IPS-20b (cell line): ENCODE measurements at regions not wholly inside any gene's neighbourhood (a gene's known extent, or its start where the extent isn't known, plus 50 kb on each side); places are given as distances from the start of the nearest gene placed in this dataset.

Source experiments
- H3K27ac ChIP-seq: one replicate; pipeline ENCODE4 v1.5.1; 2013; ENCODE audit warnings: low read length
- H3K27me3 ChIP-seq: 2 replicates; pipeline ENCODE4 v1.6.1; 2013; ENCODE audit warnings: mild to moderate bottlenecking, low read length, inconsistent platforms; ENCODE audit not compliant: insufficient read depth
- H3K36me3 ChIP-seq: 2 replicates; pipeline ENCODE4 v1.6.1; 2013; ENCODE audit warnings: low read depth, mild to moderate bottlenecking, inconsistent platforms, low read length, moderate library complexity; ENCODE audit not compliant: insufficient read depth
- H3K4me1 ChIP-seq: 2 replicates; pipeline ENCODE4 v1.6.1; 2013; ENCODE audit warnings: mild to moderate bottlenecking, control low read depth, inconsistent platforms, low read length, moderate library complexity; ENCODE audit not compliant: insufficient read depth
- H3K4me3 ChIP-seq: 2 replicates; pipeline ENCODE4 v1.5.1; 2013; ENCODE audit warnings: mild to moderate bottlenecking, low read length, inconsistent platforms
- H3K9ac ChIP-seq: 2 replicates; pipeline ENCODE4 v1.6.1; 2013; ENCODE audit warnings: low read depth, mild to moderate bottlenecking, inconsistent platforms, low read length, moderate library complexity
- H3K9me3 ChIP-seq: 2 replicates; pipeline ENCODE4 v1.6.1; 2013; ENCODE audit warnings: mild to moderate bottlenecking, low read depth, low read length, inconsistent platforms; ENCODE audit not compliant: insufficient read depth

GRCh38 chr4:32798471-32799159 lies 2078.4 kb downstream of the PCDH7 start:
- H3K27ac ChIP-seq, result no peak overlapping the region
- H3K4me3 ChIP-seq, result no peak overlapping the region
- H3K9ac ChIP-seq, result no peak overlapping the region
- H3K27me3 ChIP-seq, result no peaks in the 10 kb centered on the region
- no peaks in the 10 kb centered on the region for H3K4me1 ChIP-seq
- no peaks in the 10 kb centered on the region; the same call in 1 of the 2 replicates for H3K9me3 ChIP-seq
- no peaks in the 10 kb centered on the region for H3K36me3 ChIP-seq

DNA sequence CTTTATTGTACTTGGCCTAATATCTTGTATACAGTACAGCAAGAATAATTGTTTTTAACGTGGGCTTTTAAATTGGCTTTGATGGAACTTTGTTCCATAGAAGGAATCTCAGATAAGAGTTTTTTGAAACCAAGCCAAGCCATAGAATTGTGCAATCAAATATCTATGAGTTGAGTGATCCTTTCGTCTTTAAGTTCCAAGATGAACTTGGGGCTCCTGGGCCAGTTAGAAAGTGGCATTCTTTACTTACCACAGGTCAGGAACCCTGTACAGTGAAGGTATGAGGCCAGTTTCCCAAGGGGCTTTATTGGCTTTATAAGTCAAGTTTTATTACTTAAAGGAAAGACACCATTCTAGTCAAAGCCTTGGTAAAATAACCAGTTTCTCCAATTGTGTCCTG lies 2104.2 kb downstream of the PCDH7 start:
- Histone ChIP-seq H3K27ac (no peak overlapping the region), H3K9me3 (peaks cover 78% of the 10 kb centered on the region), H3K27me3 (no peaks in the 10 kb centered on the region), H3K36me3 (no peaks in the 10 kb centered on the region), H3K4me3 (no peak overlapping the region), H3K9ac (no peak overlapping the region), H3K4me1 (no peaks in the 10 kb centered on the region)

DNA sequence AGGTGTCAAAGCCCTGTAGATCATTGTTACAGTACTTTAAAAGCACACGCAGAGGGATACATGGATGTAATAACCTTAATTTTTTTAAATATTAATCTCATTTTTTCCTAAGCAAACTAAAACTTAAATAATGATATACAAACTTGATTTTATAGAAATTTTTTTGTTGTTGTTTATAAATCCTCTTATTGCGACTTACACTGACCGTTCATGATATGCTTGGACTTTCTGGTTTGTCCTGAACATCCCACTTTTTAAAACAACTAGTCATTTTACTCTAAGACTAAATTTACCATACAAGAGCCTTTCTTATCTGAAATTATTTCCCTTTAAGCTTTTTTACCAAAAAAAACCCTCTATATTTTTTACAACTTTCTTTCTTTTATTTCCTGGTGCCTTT lies 2106.0 kb downstream of the PCDH7 start:
- Histone ChIP-seq H3K27me3 (no peaks in the 10 kb centered on the region), H3K36me3 (no peaks in the 10 kb centered on the region), H3K4me1 (no peaks in the 10 kb centered on the region), H3K9me3 (peaks cover 79% of the 10 kb centered on the region), H3K9ac (no peak overlapping the region), H3K4me3 (no peak overlapping the region), H3K27ac (no peak overlapping the region)

GRCh38 chr4:32830160-32830559 lies 2110.0 kb downstream of the PCDH7 start:
- Histone ChIP-seq H3K4me3 (no peak overlapping the region; the same call in 1 of the 2 replicates), H3K9ac (no peak overlapping the region), H3K27ac (no peak overlapping the region), H3K9me3 (peaks cover 45% of the 10 kb centered on the region), H3K36me3 (no peaks in the 10 kb centered on the region), H3K4me1 (no peaks in the 10 kb centered on the region), H3K27me3 (no peaks in the 10 kb centered on the region)

- Histone ChIP-seq H3K27me3 (no peaks in the 10 kb centered on the region), H3K36me3 (no peaks in the 10 kb centered on the region), H3K4me1 (no peaks in the 10 kb centered on the region), H3K9ac (no peak overlapping the region), H3K9me3 (peaks cover 36% of the 10 kb centered on the region), H3K4me3 (no peak overlapping the region), H3K27ac (no peak overlapping the region)
Observed at GRCh38 chr4:32831104-32831503, 2110.9 kb downstream of the PCDH7 start.

DNA sequence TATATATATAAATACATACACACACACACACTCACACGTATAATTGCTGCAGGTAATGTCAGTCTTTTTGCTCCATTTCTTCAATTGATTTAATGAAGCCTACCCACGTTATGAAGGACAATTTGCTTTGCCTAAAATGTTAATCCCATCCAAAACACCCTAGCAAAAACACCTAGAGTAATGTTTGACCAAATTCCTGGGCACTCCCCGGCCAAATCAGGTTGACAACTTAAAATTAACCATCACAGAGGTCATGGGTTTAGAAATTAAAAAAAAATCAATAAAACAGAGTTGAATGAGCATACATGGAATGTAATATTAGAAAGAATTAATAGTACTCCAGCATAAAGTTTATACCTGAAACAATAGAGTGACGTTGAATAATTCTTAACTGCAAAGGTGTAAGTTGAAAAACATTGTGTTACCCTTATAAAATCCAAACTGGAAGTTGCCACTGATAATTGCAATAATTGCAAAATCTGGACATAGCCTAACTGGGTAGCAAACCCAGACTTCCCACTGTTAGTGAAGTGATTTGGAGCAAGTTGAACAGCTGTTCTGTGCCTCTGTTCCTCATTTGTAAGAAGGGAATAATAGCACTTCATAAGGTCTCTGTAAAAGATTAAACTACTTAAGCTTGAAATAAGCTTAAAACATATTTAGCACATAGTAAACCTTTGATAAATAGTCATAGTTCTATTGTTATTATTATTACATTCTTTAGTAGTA lies 2120.5 kb downstream of the PCDH7 start:
- Histone ChIP-seq H3K27me3 (no peaks in the 10 kb centered on the region), H3K9ac (no peak overlapping the region), H3K36me3 (no peaks in the 10 kb centered on the region), H3K4me3 (no peak overlapping the region), H3K9me3 (no peaks in the 10 kb centered on the region), H3K4me1 (no peaks in the 10 kb centered on the region), H3K27ac (no peak overlapping the region)

DNA sequence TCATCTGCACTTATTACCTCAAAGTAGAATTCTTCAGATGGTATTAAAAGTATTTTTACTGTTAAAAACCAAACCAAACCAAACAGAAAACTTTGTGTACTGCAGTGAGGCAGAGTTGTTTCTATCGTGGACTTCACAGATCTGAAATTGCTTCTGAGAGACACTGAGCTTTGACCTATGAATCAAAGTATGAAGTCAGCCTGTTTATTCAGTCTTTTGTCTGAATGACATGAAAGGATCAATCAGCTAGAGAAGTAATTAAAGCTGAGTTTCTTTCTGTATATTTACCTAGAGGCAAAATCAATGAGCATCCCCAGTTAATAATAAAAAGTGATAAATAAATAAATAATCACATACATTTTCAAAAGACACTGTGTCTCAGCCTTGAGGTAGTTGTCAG lies 2121.0 kb downstream of the PCDH7 start:
- Histone ChIP-seq H3K9ac (no peak overlapping the region), H3K9me3 (no peaks in the 10 kb centered on the region), H3K36me3 (no peaks in the 10 kb centered on the region), H3K27ac (no peak overlapping the region), H3K27me3 (no peaks in the 10 kb centered on the region), H3K4me1 (no peaks in the 10 kb centered on the region), H3K4me3 (no peak overlapping the region)

DNA sequence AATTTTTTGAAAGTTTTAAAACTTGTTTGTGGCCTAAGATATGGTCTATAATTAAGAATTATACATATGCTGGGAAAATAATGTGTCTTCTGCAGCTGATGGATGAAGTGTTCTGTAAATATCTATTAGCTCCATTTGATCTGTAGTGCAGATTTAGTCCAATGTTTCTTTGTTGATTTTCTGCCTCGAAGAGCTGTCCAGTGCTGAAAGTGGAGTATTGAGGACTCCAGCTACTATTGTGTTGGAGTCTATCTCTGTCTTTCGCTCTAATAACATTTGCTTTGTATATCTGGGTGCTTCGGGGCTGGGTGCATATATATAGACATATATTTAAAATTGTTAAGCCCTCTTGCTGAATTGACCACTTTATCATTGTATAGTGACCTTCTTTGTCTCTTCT lies 2127.3 kb downstream of the PCDH7 start:
- H3K9ac ChIP-seq, result no peak overlapping the region
- no peaks in the 10 kb centered on the region for H3K4me1 ChIP-seq
- H3K9me3 ChIP-seq, result no peaks in the 10 kb centered on the region
- H3K36me3 ChIP-seq, result no peaks in the 10 kb centered on the region
- no peak overlapping the region for H3K27ac ChIP-seq
- no peaks in the 10 kb centered on the region for H3K27me3 ChIP-seq
- H3K4me3 ChIP-seq, result no peak overlapping the region

GRCh38 chr4:32855622-32856021 lies 2135.5 kb downstream of the PCDH7 start:
- H3K9me3 ChIP-seq, result no peaks in the 10 kb centered on the region; the same call in 1 of the 2 replicates
- H3K9ac ChIP-seq, result no peak overlapping the region
- no peaks in the 10 kb centered on the region for H3K36me3 ChIP-seq
- no peak overlapping the region for H3K27ac ChIP-seq
- no peak overlapping the region for H3K4me3 ChIP-seq
- H3K27me3 ChIP-seq, result no peaks in the 10 kb centered on the region
- no peaks in the 10 kb centered on the region for H3K4me1 ChIP-seq

- Histone ChIP-seq H3K27ac (no peak overlapping the region), H3K36me3 (no peaks in the 10 kb centered on the region), H3K27me3 (no peaks in the 10 kb centered on the region)
Observed at GRCh38 chr4:32858361-32858760, 2138.2 kb downstream of the PCDH7 start.

GRCh38 chr4:32858971-32859370 lies 2138.8 kb downstream of the PCDH7 start:
- H3K4me3 ChIP-seq, result no peak overlapping the region

More at GRCh38 chr4:32858361-32858760, 2138.2 kb downstream of the PCDH7 start:
- H3K9me3 ChIP-seq, result no peaks in the 10 kb centered on the region; the same call in 1 of the 2 replicates
- H3K4me3 ChIP-seq, result no peak overlapping the region
- H3K4me1 ChIP-seq, result no peaks in the 10 kb centered on the region
- no peak overlapping the region for H3K9ac ChIP-seq

DNA sequence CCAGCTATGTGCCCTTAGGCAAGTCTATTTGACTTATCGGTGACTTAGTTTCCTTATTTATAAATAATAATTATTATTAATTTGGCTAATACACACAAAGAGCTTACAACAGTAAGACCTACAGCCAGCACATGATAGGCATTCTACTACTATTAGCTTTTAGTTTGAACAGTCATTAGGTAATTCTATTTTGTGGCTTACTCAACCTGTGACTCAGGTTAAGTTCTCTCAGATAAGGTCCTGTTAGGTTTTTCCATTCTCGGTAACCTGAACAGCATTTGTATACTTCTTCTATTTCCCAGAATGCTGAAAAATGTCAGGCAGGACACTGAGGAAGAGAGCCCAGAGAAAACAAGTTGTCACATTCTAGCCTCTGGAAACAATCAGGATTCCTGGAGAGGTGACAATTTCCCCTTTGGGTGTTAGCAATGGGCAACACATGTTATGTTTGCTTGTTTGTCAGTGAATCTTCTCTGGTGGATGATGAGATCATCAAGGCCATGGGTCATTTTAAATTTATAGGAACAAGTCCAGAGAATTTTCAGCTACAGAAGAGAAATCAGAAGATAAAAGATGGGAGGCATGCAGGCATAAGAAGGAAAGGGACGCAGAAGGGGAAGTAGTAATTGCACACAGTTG lies 2144.7 kb downstream of the PCDH7 start:
- Histone ChIP-seq H3K4me1 (no peaks in the 10 kb centered on the region), H3K27me3 (no peaks in the 10 kb centered on the region), H3K36me3 (no peaks in the 10 kb centered on the region), H3K4me3 (no peak overlapping the region), H3K27ac (no peak overlapping the region), H3K9ac (no peak overlapping the region), H3K9me3 (no peaks in the 10 kb centered on the region)

More at GRCh38 chr4:32858971-32859370, 2138.8 kb downstream of the PCDH7 start:
- no peaks in the 10 kb centered on the region for H3K36me3 ChIP-seq
- no peaks in the 10 kb centered on the region; the same call in 1 of the 2 replicates for H3K9me3 ChIP-seq
- no peaks in the 10 kb centered on the region for H3K27me3 ChIP-seq
- H3K4me1 ChIP-seq, result no peaks in the 10 kb centered on the region
- no peak overlapping the region for H3K9ac ChIP-seq
- no peak overlapping the region for H3K27ac ChIP-seq
